ENCODE measurements at regions not wholly inside any gene's neighbourhood (a gene's known extent, or its start where the extent isn't known, plus 50 kb on each side); places are given as distances from the start of the nearest gene placed in this dataset.

GRCh38 chr2:204150721-204151120 is 214.2 kb downstream of the ICOS start (continued):
- no peak for TF ChIP-seq ZNF280B (CRISPR knock-in tag; IDR thresholded peaks at IDR 0.05; ENCODE audit: borderline replicate concordance)
- TF ChIP-seq ZFYVE20 (CRISPR knock-in tag; IDR thresholded peaks at IDR 0.05; ENCODE audit: borderline replicate concordance, low read depth), result no peak
- no peak for TF ChIP-seq ELF4 (CRISPR knock-in tag; IDR thresholded peaks at IDR 0.05; ENCODE audit: borderline replicate concordance)
- TF ChIP-seq SSRP1 (CRISPR knock-in tag; IDR thresholded peaks at IDR 0.05), result no peak
- TF ChIP-seq ZNF333 (CRISPR knock-in tag; IDR thresholded peaks at IDR 0.05; ENCODE audit: borderline replicate concordance), result no peak
- no peak for TF ChIP-seq ZNF678 (CRISPR knock-in tag; IDR thresholded peaks at IDR 0.05)
- TF ChIP-seq, protein P1, sequence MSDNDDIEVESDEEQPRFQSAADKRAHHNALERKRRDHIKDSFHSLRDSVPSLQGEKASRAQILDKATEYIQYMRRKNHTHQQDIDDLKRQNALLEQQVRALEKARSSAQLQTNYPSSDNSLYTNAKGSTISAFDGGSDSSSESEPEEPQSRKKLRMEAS (IDR thresholded peaks at IDR 0.05), result no peak
- TF ChIP-seq, protein P2, sequence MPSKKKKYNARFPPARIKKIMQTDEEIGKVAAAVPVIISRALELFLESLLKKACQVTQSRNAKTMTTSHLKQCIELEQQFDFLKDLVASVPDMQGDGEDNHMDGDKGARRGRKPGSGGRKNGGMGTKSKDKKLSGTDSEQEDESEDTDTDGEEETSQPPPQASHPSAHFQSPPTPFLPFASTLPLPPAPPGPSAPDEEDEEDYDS (CRISPR knock-in tag; IDR thresholded peaks at IDR 0.05), result no peak
- TF ChIP-seq, protein P3, sequence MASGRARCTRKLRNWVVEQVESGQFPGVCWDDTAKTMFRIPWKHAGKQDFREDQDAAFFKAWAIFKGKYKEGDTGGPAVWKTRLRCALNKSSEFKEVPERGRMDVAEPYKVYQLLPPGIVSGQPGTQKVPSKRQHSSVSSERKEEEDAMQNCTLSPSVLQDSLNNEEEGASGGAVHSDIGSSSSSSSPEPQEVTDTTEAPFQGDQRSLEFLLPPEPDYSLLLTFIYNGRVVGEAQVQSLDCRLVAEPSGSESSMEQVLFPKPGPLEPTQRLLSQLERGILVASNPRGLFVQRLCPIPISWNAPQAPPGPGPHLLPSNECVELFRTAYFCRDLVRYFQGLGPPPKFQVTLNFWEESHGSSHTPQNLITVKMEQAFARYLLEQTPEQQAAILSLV (CRISPR knock-in tag; IDR thresholded peaks at IDR 0.05; ENCODE audit: borderline replicate concordance), result no peak

DNA sequence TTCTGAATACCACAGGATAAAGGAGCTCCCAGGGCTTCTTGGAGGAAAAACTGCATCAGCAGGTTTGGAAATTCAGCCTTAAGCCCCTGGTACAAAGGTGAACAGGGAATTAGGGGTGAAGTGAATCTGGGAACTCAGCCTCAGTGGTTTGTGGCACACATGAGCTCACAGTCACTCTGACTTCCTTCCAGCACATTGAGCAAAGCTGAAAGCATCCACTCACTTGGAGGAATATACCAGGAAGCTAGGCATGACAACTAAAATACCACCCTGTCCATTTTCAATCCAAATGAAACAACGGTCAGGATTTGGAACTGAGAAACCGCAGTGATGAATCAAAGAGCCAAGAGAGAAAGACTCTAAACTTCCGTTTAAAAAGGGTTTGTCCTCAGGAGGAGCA is 216.1 kb downstream of the ICOS start:
- WGBS (ENCODE audit: low lambda C conversion rate), result 7% methylated on average over 3 of the region's 3 CpGs
- no TSS peak for BruUV-seq (replicated peaks)
- ATAC-seq (no peak), DNase-seq (ENCODE audit: low spot score) (no peak), FAIRE-seq (no peak)
- no peaks in the 10 kb centered on the region for H3K9me3 ChIP-seq (ENCODE audit: low read length)
- peaks cover 0 to 3% of the 10 kb centered on the region in 2 experiments; a peak in 1 of 5 replicates for H3K27me3 ChIP-seq (ENCODE audit: control insufficient read depth in 1 of 2, insufficient read depth in 2 of 2, low read length in 2 of 2)
- in situ Hi-C loops (cut with HindIII; ENCODE audit: extremely low pct_ligation_motif_present, low pct_unique_long_range_greater_than_20kb), result no loop called here
- H2AFZ ChIP-seq (ENCODE audit: low read length), result no peak overlapping the region
- ChIA-PET POLR2A (no interaction called here), CTCF (ENCODE audit: low intra/inter-chr PET ratio, low total read pairs) (no interaction called here)
- H4K20me1 ChIP-seq (ENCODE audit: insufficient read depth, low read length), result no peaks in the 10 kb centered on the region
- intact Hi-C loops (cut with micrococcal nuclease; ENCODE audit: unreplicated experiment), result no loop called here
- no peak overlapping the region for H3K4me3 ChIP-seq (replicated peaks in 1 of 3; ENCODE audit: insufficient read depth in 1 of 3, low read depth in 2 of 3, low read length in 3 of 3)
- no peak overlapping the region for H3K9ac ChIP-seq (ENCODE audit: insufficient read depth, low read depth, low read length)
- H3K79me2 ChIP-seq (ENCODE audit: insufficient read depth, low read length), result no peaks in the 10 kb centered on the region
- H3K27ac ChIP-seq (ENCODE audit: extremely low read length, insufficient read depth, low read length), result no peak overlapping the region
- H3K4me2 ChIP-seq (ENCODE audit: low read depth, low read length), result no peak overlapping the region
- H3K36me3 ChIP-seq (replicated peaks in 1 of 2; ENCODE audit: control insufficient read depth in 1 of 2, insufficient read depth in 2 of 2, low read length in 2 of 2), result no peaks in the 10 kb centered on the region
- no peaks in the 10 kb centered on the region for H3K4me1 ChIP-seq (ENCODE audit: insufficient read depth, low read length)
- TF ChIP-seq NFRKB (IDR thresholded peaks at IDR 0.05), result no peak
- no peak for TF ChIP-seq ZNF234 (CRISPR knock-in tag; conservative IDR thresholded peaks at IDR 0.05)
- no peak for TF ChIP-seq CCDC6 (CRISPR knock-in tag; IDR thresholded peaks at IDR 0.05)
- TF ChIP-seq, protein P4, sequence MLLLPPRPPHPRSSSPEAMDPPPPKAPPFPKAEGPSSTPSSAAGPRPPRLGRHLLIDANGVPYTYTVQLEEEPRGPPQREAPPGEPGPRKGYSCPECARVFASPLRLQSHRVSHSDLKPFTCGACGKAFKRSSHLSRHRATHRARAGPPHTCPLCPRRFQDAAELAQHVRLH (CRISPR knock-in tag; IDR thresholded peaks at IDR 0.05; ENCODE audit: borderline replicate concordance, low read depth), result no peak
- TF ChIP-seq ZNF850 (CRISPR knock-in tag; conservative IDR thresholded peaks at IDR 0.05), result no peak
- no peak for TF ChIP-seq MTF2 (CRISPR knock-in tag; IDR thresholded peaks at IDR 0.05; ENCODE audit: borderline replicate concordance)
- TF ChIP-seq MED8 (CRISPR knock-in tag; IDR thresholded peaks at IDR 0.05; ENCODE audit: insufficient replicate concordance), result no peak
- TF ChIP-seq ZNF780A (CRISPR knock-in tag; IDR thresholded peaks at IDR 0.05), result no peak
